MM.1S (cell line): ENCODE measurements at regions not wholly inside any gene's neighbourhood (a gene's known extent, or its start where the extent isn't known, plus 50 kb on each side); places are given as distances from the start of the nearest gene placed in this dataset.

ENCODE experiments used
- DNase-seq: peaks from one replicate; pipeline ENCODE4 v3.0.0-alpha.2; 2015
- H2AFZ ChIP-seq: fragments of 300-600 bp; sonication (generic); 2 replicates; pipeline ENCODE4 v1.6.0; 2016; ENCODE audit warnings: antibody characterized with exemption, low read length
- H3F3A ChIP-seq: fragments of 300-600 bp; sonication (generic); 2 replicates; pipeline ENCODE4 v1.6.1; 2016; ENCODE audit warnings: mild to moderate bottlenecking, antibody characterized with exemption, low read length, moderate library complexity, mixed read lengths; ENCODE audit not compliant: insufficient read depth
- H3K27ac ChIP-seq: fragments of 300-600 bp; sonication (generic); 2 replicates; pipeline ENCODE4 v1.5.1; 2016; ENCODE audit warnings: mild to moderate bottlenecking, low read length
- H3K27me3 ChIP-seq: fragments of 300-600 bp; sonication (generic); replicated peaks from 2 replicates; pipeline ENCODE4 v1.6.0; 2016; ENCODE audit warnings: low read length; ENCODE audit not compliant: insufficient read depth
- H3K36me3 ChIP-seq: fragments of 300-600 bp; sonication (generic); replicated peaks from 2 replicates; pipeline ENCODE4 v1.6.1; 2016; ENCODE audit warnings: mild to moderate bottlenecking, low read length, mixed read lengths; ENCODE audit not compliant: insufficient read depth
- H3K4me1 ChIP-seq: fragments of 300-600 bp; sonication (generic); 2 replicates; pipeline ENCODE4 v1.6.1; 2016; ENCODE audit warnings: low read length, mixed read lengths
- H3K4me2 ChIP-seq: fragments of 300-600 bp; sonication (generic); 2 replicates; pipeline ENCODE4 v1.6.0; 2016; ENCODE audit warnings: low read depth, low read length
- H3K4me3 ChIP-seq: fragments of 300-600 bp; sonication (generic); 2 replicates; pipeline ENCODE4 v1.5.1; 2016; ENCODE audit warnings: low read length, mixed read lengths
- H3K79me2 ChIP-seq: fragments of 300-600 bp; sonication (generic); 2 replicates; pipeline ENCODE4 v1.6.1; 2016; ENCODE audit warnings: mixed run types, low read length, mixed read lengths
- H3K9ac ChIP-seq: fragments of 300-600 bp; sonication (generic); 2 replicates; pipeline ENCODE4 v1.6.1; 2016; ENCODE audit warnings: low read length, mixed read lengths
- H3K9me2 ChIP-seq: fragments of 300-600 bp; sonication (generic); replicated peaks from 2 replicates; pipeline ENCODE4 v1.6.1; 2016; ENCODE audit warnings: mild to moderate bottlenecking, low read length, mixed read lengths; ENCODE audit not compliant: insufficient read depth
- H3K9me3 ChIP-seq: fragments of 300-600 bp; sonication (generic); replicated peaks from 2 replicates; pipeline ENCODE4 v1.6.1; 2016; ENCODE audit warnings: mild to moderate bottlenecking, low read length, mixed read lengths; ENCODE audit not compliant: insufficient read depth
- H4K20me1 ChIP-seq: fragments of 300-600 bp; sonication (generic); 2 replicates; pipeline ENCODE4 v1.6.1; 2016; ENCODE audit warnings: mild to moderate bottlenecking, low read length, moderate library complexity, mixed read lengths; ENCODE audit not compliant: insufficient read depth
- CTCF ChIP-seq: fragments of 300-600 bp; sonication (generic); IDR thresholded peaks from 2 replicates; pipeline ENCODE4 v1.5.1; 2016; ENCODE audit warnings: antibody characterized with exemption, low read length, mixed read lengths
- EZH2 ChIP-seq: fragments of 300-600 bp; sonication (generic); optimal IDR thresholded peaks from 2 replicates; pipeline ENCODE3; 2017; ENCODE audit warnings: low read depth, mild to moderate bottlenecking, antibody characterized with exemption, low read length, mixed read lengths
- EZH2phosphoT487 ChIP-seq: fragments of 300-600 bp; sonication (generic); IDR thresholded peaks from 2 replicates; pipeline ENCODE4 v1.6.1; 2018; ENCODE audit warnings: antibody characterized with exemption, low read length

GRCh38 chr1:87210151-87210550 lies 118.5 kb upstream of the LMO4 start:
- Histone ChIP-seq H3F3A (no peaks in the 10 kb centered on the region), H3K27me3 (no peaks in the 10 kb centered on the region), H3K79me2 (no peaks in the 10 kb centered on the region), H3K4me3 (no peak overlapping the region), H3K4me1 (no peaks in the 10 kb centered on the region), H3K9me3 (no peaks in the 10 kb centered on the region), H4K20me1 (no peaks in the 10 kb centered on the region), H3K4me2 (no peak overlapping the region), H3K9ac (no peak overlapping the region), H3K27ac (no peak overlapping the region), H3K36me3 (no peaks in the 10 kb centered on the region), H3K9me2 (no peaks in the 10 kb centered on the region), H2AFZ (no peak overlapping the region)
- TF ChIP-seq CTCF = no peak
- TF ChIP-seq EZH2phosphoT487 = no peak
- TF ChIP-seq EZH2 = no peak
- no peak for DNase-seq

- no peak for TF ChIP-seq EZH2phosphoT487
- TF ChIP-seq EZH2 = no peak
- no peak for TF ChIP-seq CTCF
- Histone ChIP-seq H3K79me2 (no peaks in the 10 kb centered on the region), H3K9ac (no peak overlapping the region), H3K4me2 (no peak overlapping the region), H3K4me3 (no peak overlapping the region), H3K27ac (no peak overlapping the region), H4K20me1 (no peaks in the 10 kb centered on the region), H3K36me3 (no peaks in the 10 kb centered on the region), H3K9me2 (no peaks in the 10 kb centered on the region), H3K27me3 (no peaks in the 10 kb centered on the region), H3F3A (no peaks in the 10 kb centered on the region), H2AFZ (no peak overlapping the region), H3K4me1 (no peaks in the 10 kb centered on the region), H3K9me3 (no peaks in the 10 kb centered on the region)
- DNase-seq = no peak
Measured at GRCh38 chr1:87212431-87213134, 116.1 kb upstream of the LMO4 start.

- H3K4me1 ChIP-seq = no peaks in the 10 kb centered on the region
- H3K4me3 ChIP-seq = no peak overlapping the region
- TF ChIP-seq CTCF = no peak
- TF ChIP-seq EZH2 = no peak
- TF ChIP-seq EZH2phosphoT487 = no peak
- H3K9me3 ChIP-seq = no peaks in the 10 kb centered on the region
- H3K9me2 ChIP-seq = no peaks in the 10 kb centered on the region
- H3K9ac ChIP-seq = no peak overlapping the region
- H3K27ac ChIP-seq = no peak overlapping the region
- DNase-seq = no peak
- H2AFZ ChIP-seq = no peak overlapping the region
- no peak overlapping the region for H3K4me2 ChIP-seq
- no peaks in the 10 kb centered on the region for H3K27me3 ChIP-seq
- H3K36me3 ChIP-seq = no peaks in the 10 kb centered on the region
- no peaks in the 10 kb centered on the region for H3F3A ChIP-seq
- no peaks in the 10 kb centered on the region for H4K20me1 ChIP-seq
- H3K79me2 ChIP-seq = no peaks in the 10 kb centered on the region
Measured at GRCh38 chr1:87213135-87213515, 115.6 kb upstream of the LMO4 start.
